C4-2B (cell line): ENCODE measurements at regions not wholly inside any gene's neighbourhood (a gene's known extent, or its start where the extent isn't known, plus 50 kb on each side); places are given as distances from the start of the nearest gene placed in this dataset.

ENCODE experiments used
- CTCF ChIP-seq: fragments of 450-650 bp; conservative IDR thresholded peaks from 2 replicates; pipeline ENCODE4 v1.5.1; 2017; ENCODE audit warnings: mild to moderate bottlenecking
- ZFX ChIP-seq: fragments of 450-650 bp; IDR thresholded peaks from 2 replicates; pipeline ENCODE4 v1.6.1; 2017

GRCh38 chr4:17098996-17099395, 200.6 kb upstream of the LDB2 start:
- TF ChIP-seq CTCF (no peak), ZFX (no peak)
